HG02970 (cell line): ENCODE measurements at regions not wholly inside any gene's neighbourhood (a gene's known extent, or its start where the extent isn't known, plus 50 kb on each side); places are given as distances from the start of the nearest gene placed in this dataset.

Experiments used
- ATAC-seq: cut with Tn5 transposase; IDR thresholded peaks from one replicate; pipeline ENCODE4 v1.9.1; 2021; ENCODE audit warnings: mild to moderate bottlenecking, moderate library complexity, moderate number of reproducible peaks; ENCODE audit not compliant: unreplicated experiment, low FRiP score

- ATAC-seq: no peak
Observed at GRCh38 chr5:7955476-7955875, 86.5 kb downstream of the MTRR start.

- no peak for ATAC-seq
Observed at GRCh38 chr5:7957329-7957728, 88.4 kb downstream of the MTRR start.

- ATAC-seq: no peak
Observed at GRCh38 chr5:7960142-7960541, 91.2 kb downstream of the MTRR start.

GRCh38 chr5:7961540-7961939 lies 92.6 kb downstream of the MTRR start:
- no peak for ATAC-seq

- no peak for ATAC-seq
Observed at GRCh38 chr5:7970816-7971215, 101.9 kb downstream of the MTRR start.

GRCh38 chr5:7976411-7977190 lies 107.7 kb downstream of the MTRR start:
- ATAC-seq: no peak

GRCh38 chr5:7978114-7978513 lies 109.2 kb downstream of the MTRR start:
- ATAC-seq: no peak

GRCh38 chr5:7978991-7979390 lies 110.0 kb downstream of the MTRR start:
- no peak for ATAC-seq

- no peak for ATAC-seq
Observed at GRCh38 chr5:7980881-7981280, 111.9 kb downstream of the MTRR start.

GRCh38 chr5:7983433-7983832 lies 114.5 kb downstream of the MTRR start:
- no peak for ATAC-seq

- no peak for ATAC-seq
Observed at GRCh38 chr5:7991125-7991821, 122.3 kb downstream of the MTRR start.

- no peak for ATAC-seq
Observed at GRCh38 chr5:7995688-7996294, 126.8 kb downstream of the MTRR start.

- no peak for ATAC-seq
Observed at GRCh38 chr5:8005416-8005815, 136.5 kb downstream of the MTRR start.

GRCh38 chr5:8012131-8012977 lies 143.4 kb downstream of the MTRR start:
- no peak for ATAC-seq

- no peak for ATAC-seq
Observed at GRCh38 chr5:8013948-8014710, 145.2 kb downstream of the MTRR start.

GRCh38 chr5:8019719-8020218 lies 150.8 kb downstream of the MTRR start:
- no peak for ATAC-seq

- no peak for ATAC-seq
Observed at GRCh38 chr5:8020861-8021514, 152.0 kb downstream of the MTRR start.

GRCh38 chr5:8028243-8028642 lies 159.3 kb downstream of the MTRR start:
- ATAC-seq: no peak

- ATAC-seq: no peak
Observed at GRCh38 chr5:8033261-8033660, 164.3 kb downstream of the MTRR start.
